Liver (tissue), 3 donors: ENCODE measurements at regions not wholly inside any gene's neighbourhood (a gene's known extent, or its start where the extent isn't known, plus 50 kb on each side); places are given as distances from the start of the nearest gene placed in this dataset.

Source experiments
- EGR1 ChIP-seq, 2 donors: IDR thresholded peaks; 2 replicates each; pipeline ENCODE4 v1.6.1; 2016 to 2018; ENCODE audit warnings: antibody characterized with exemption in 2 of 2, low read depth in 2 of 2
- FOXA1 ChIP-seq: IDR thresholded peaks from 2 replicates; pipeline ENCODE4 v1.6.1; 2016; ENCODE audit warnings: antibody characterized with exemption
- GABPA ChIP-seq, 2 donors: IDR thresholded peaks in 1 of 2; conservative IDR thresholded peaks in 1 of 2; 2 replicates each; pipeline ENCODE4 v1.6.1; 2016; ENCODE audit warnings: antibody characterized with exemption in 2 of 2, mild to moderate bottlenecking in 1 of 2, moderate library complexity in 1 of 2
- HNF4G ChIP-seq: IDR thresholded peaks from 2 replicates; pipeline ENCODE4 v1.6.1; 2016; ENCODE audit warnings: antibody characterized with exemption
- RAD21 ChIP-seq, 2 donors: IDR thresholded peaks; 2 replicates each; pipeline ENCODE4 v1.6.1; 2016; ENCODE audit warnings: antibody characterized with exemption in 2 of 2, mild to moderate bottlenecking in 2 of 2
- RXRA ChIP-seq, 2 donors: IDR thresholded peaks; 2 replicates each; pipeline ENCODE4 v1.6.1; 2017 to 2018; ENCODE audit warnings: antibody characterized with exemption in 2 of 2, mild to moderate bottlenecking in 1 of 2
- SP1 ChIP-seq: IDR thresholded peaks from 2 replicates; pipeline ENCODE4 v1.6.1; 2018; ENCODE audit warnings: antibody characterized with exemption, mild to moderate bottlenecking
- TAF1 ChIP-seq: conservative IDR thresholded peaks from 2 replicates; pipeline ENCODE4 v1.6.1; 2016; ENCODE audit warnings: antibody characterized with exemption, mild to moderate bottlenecking
- YY1 ChIP-seq: IDR thresholded peaks from 2 replicates; pipeline ENCODE4 v1.6.1; 2016; ENCODE audit warnings: antibody characterized with exemption, mild to moderate bottlenecking
- TF ChIP-seq, protein P1 (sequence below): fragments of 150-350 bp; IDR thresholded peaks from 2 replicates; pipeline ENCODE4 v1.5.1; 2017; ENCODE audit warnings: improper control_type of control experiment, low read depth, low read length; ENCODE audit not compliant: missing input control
- TF ChIP-seq, protein P2 (sequence below): IDR thresholded peaks from 2 replicates; pipeline ENCODE4 v1.6.1; 2016; ENCODE audit warnings: antibody characterized with exemption
- TF ChIP-seq, protein P3 (sequence below): IDR thresholded peaks from 2 replicates; pipeline ENCODE4 v1.6.1; 2016; ENCODE audit warnings: antibody characterized with exemption, mild to moderate bottlenecking
- TF ChIP-seq, protein P4 (sequence below): IDR thresholded peaks from 2 replicates; pipeline ENCODE4 v1.6.1; 2016; ENCODE audit warnings: antibody characterized with exemption
- donor health status: healthy.
- donor health status: healthy.

- TF ChIP-seq, protein P1, sequence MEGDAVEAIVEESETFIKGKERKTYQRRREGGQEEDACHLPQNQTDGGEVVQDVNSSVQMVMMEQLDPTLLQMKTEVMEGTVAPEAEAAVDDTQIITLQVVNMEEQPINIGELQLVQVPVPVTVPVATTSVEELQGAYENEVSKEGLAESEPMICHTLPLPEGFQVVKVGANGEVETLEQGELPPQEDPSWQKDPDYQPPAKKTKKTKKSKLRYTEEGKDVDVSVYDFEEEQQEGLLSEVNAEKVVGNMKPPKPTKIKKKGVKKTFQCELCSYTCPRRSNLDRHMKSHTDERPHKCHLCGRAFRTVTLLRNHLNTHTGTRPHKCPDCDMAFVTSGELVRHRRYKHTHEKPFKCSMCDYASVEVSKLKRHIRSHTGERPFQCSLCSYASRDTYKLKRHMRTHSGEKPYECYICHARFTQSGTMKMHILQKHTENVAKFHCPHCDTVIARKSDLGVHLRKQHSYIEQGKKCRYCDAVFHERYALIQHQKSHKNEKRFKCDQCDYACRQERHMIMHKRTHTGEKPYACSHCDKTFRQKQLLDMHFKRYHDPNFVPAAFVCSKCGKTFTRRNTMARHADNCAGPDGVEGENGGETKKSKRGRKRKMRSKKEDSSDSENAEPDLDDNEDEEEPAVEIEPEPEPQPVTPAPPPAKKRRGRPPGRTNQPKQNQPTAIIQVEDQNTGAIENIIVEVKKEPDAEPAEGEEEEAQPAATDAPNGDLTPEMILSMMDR, result no peak
- TF ChIP-seq, protein P2, sequence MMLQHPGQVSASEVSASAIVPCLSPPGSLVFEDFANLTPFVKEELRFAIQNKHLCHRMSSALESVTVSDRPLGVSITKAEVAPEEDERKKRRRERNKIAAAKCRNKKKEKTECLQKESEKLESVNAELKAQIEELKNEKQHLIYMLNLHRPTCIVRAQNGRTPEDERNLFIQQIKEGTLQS, result no peak
- no peak for TF ChIP-seq YY1
- TF ChIP-seq TAF1, result no peak
- TF ChIP-seq HNF4G, result no peak
- TF ChIP-seq, protein P3, sequence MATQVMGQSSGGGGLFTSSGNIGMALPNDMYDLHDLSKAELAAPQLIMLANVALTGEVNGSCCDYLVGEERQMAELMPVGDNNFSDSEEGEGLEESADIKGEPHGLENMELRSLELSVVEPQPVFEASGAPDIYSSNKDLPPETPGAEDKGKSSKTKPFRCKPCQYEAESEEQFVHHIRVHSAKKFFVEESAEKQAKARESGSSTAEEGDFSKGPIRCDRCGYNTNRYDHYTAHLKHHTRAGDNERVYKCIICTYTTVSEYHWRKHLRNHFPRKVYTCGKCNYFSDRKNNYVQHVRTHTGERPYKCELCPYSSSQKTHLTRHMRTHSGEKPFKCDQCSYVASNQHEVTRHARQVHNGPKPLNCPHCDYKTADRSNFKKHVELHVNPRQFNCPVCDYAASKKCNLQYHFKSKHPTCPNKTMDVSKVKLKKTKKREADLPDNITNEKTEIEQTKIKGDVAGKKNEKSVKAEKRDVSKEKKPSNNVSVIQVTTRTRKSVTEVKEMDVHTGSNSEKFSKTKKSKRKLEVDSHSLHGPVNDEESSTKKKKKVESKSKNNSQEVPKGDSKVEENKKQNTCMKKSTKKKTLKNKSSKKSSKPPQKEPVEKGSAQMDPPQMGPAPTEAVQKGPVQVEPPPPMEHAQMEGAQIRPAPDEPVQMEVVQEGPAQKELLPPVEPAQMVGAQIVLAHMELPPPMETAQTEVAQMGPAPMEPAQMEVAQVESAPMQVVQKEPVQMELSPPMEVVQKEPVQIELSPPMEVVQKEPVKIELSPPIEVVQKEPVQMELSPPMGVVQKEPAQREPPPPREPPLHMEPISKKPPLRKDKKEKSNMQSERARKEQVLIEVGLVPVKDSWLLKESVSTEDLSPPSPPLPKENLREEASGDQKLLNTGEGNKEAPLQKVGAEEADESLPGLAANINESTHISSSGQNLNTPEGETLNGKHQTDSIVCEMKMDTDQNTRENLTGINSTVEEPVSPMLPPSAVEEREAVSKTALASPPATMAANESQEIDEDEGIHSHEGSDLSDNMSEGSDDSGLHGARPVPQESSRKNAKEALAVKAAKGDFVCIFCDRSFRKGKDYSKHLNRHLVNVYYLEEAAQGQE, result no peak
- no peak for TF ChIP-seq GABPA (IDR thresholded peaks at IDR 0.05 in 1 of 2, conservative IDR thresholded peaks at IDR 0.05 in 1 of 2)
- no peak for TF ChIP-seq RAD21 (IDR thresholded peaks at IDR 0.05)
- no peak for TF ChIP-seq FOXA1
- TF ChIP-seq SP1, result no peak
- TF ChIP-seq EGR1 (IDR thresholded peaks at IDR 0.05; ENCODE audit: low read depth in 2 of 2), result no peak
- TF ChIP-seq RXRA (IDR thresholded peaks at IDR 0.05), result no peak
- TF ChIP-seq, protein P4, sequence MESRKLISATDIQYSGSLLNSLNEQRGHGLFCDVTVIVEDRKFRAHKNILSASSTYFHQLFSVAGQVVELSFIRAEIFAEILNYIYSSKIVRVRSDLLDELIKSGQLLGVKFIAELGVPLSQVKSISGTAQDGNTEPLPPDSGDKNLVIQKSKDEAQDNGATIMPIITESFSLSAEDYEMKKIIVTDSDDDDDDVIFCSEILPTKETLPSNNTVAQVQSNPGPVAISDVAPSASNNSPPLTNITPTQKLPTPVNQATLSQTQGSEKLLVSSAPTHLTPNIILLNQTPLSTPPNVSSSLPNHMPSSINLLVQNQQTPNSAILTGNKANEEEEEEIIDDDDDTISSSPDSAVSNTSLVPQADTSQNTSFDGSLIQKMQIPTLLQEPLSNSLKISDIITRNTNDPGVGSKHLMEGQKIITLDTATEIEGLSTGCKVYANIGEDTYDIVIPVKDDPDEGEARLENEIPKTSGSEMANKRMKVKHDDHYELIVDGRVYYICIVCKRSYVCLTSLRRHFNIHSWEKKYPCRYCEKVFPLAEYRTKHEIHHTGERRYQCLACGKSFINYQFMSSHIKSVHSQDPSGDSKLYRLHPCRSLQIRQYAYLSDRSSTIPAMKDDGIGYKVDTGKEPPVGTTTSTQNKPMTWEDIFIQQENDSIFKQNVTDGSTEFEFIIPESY, result no peak
Measured at GRCh38 chr10:106076496-106076895, 1088.0 kb downstream of the SORCS1 start.
